HG03097 (cell line): ENCODE measurements at regions not wholly inside any gene's neighbourhood (a gene's known extent, or its start where the extent isn't known, plus 50 kb on each side); places are given as distances from the start of the nearest gene placed in this dataset.

Experiments
- ATAC-seq: cut with Tn5 transposase; IDR thresholded peaks from one replicate; pipeline ENCODE4 v1.9.1; 2021; ENCODE audit not compliant: unreplicated experiment, low FRiP score

DNA sequence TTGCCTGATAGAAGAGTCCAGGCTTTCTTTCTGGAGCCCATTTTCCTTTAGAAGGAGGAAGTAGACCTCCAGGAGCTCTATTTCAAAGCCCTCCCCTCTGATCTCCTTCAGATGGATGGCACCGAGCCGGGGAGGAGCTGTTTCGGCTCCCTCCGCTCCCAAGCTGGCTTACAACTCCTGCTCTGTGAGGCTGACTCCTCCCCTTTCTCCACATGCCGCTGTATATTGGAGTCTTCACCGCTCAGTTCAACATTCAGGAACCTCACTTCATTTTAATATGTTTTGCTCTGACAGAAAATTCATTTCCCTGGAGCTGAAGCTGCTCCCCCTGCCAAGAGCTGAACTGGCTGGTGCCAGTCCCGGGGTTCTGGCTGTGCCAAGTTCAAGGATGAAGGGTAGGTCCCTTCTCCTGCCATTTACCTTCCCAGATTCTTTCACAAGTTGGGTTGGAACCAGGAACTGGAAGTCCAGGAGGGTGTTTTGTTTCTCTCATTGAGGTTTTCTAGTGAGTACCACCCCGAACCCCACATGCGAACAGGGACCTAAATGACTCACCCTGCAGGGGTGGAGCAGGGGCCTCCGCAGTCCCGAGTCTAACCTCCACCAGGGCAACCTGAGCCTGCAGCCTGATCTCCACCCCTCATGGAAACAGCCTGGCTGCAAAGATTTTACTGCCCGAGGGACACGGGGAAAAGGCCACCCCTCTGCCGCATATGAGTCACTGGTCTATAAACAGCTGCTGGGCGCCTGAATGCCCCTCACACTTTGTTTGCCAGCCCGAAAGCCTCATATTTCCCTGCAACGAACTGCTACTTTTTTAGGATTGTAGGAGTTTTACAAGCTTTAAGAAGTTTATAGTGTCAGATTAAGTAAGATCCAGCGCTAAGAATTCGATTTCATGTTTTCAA lies 68.6 kb upstream of the FOXA2 start:
- ATAC-seq, result no peak

DNA sequence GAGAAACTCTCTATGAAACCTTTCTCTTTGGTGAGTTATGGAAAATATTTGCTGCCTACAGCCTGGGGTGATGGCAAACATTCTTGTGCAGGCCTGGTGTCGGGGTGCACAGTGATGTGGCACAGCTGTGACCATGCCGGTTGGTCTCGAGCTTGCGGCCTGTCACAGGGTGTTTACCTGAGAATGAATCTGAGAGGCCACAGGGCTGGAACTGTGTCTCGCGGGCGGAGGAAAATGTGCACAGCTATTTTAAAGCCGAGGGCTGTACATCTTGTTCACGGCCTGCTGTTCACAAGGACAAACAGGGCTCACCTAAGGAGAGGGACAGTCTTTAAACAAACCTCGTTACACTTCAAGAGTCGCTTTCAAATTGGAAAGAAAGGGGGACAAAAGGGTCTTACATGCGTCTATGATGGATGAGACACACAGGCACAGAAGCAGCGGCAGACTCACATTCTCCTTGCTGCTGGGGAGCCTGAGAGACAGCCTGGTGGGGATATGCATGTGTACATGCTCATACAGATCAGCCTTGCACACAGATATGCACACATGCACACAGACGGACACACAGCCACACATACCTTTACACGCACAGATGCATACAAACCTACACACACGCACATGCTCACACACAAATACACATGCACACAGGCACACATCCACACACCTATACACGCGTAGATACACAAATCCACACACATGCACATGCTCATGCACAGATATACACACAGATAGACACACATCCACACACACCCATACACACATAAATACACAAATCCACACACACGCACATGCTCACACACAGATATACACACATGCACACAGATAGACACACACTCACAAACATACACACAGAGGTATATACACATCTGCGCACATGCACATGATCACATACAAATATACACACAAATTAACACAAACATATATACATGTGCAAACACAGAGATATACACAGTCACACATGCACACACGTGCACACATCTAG lies 69.6 kb upstream of the FOXA2 start:
- no peak for ATAC-seq

DNA sequence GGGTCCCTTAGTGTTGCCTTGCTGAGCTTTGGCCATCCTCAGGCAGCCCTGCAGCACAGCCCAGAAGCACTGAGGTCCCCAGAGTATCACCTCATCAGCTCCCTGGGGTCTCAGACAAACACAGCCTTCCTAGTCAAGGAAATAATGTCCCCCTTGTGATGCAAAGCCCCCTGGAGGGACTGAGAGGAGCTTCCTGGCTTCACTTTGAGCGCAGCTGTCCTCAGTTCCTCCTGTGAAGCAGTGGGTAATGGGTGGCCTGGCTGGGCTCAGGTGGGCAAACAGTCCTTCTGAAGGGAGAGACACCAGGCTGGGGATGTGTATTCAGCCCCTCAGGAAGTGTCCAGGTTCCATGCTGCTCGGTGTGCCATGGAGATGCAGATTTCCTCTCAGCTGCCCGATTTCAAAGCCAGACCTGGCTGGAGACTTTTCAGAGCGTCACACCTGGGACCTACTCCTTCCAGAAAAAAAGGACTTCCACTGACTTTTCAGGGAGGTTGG lies 79.2 kb upstream of the FOXA2 start:
- no peak for ATAC-seq

DNA sequence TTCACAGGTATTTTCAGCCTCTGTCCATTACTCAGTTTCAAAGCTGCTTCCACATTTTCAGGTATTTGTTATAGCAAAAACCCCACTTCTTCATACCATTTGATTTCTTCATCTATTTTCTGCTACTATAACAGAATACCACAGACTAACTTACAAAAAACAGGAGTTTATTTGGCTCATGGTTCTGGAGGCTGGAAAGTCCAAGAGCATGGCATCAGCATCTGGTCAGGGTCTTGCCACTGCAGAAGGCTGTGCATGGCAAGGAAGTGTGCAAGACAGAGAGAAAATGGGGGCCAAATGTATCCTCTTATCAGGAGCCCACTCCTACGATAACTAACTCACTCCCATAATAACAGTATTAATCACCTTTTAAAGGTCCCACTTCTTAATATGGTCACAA lies 82.8 kb upstream of the FOXA2 start:
- no peak for ATAC-seq

DNA sequence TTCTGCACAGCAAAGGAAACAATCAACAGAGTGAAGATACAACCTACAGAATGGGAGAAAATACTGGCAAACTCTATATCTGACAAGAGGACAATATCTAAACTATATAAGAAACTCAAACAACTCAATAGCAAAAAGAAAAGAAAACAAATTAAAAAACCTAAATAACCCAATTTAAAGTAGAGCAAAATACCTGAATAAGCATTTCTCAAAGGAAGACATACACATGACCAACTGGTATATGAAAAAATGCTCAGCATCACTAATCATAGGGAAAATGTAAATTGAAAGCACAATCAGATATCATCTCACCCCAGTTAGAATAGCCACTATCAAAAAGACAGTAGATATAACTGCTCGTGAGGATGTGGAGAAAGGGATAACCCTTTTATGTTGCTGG lies 87.8 kb upstream of the FOXA2 start:
- no peak for ATAC-seq

DNA sequence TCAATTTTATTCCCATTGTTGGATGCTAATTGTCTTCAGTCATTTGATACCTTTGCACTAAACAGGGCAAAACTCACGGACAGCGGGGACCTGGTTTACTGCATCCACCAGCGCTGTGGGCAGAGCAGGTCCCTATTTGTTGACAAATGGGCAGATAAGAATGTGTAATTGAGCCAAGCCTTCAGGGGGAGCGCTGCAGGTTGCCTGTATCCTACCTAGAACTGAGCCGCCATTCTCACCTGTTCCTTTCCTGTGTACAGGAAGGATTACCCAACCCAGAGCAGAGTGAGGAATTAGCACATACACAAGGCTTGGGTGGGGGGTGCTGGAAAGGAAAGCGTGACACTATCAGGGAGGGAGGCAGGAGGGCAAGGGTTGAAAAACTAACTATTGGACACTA lies 89.1 kb upstream of the FOXA2 start:
- no peak for ATAC-seq

DNA sequence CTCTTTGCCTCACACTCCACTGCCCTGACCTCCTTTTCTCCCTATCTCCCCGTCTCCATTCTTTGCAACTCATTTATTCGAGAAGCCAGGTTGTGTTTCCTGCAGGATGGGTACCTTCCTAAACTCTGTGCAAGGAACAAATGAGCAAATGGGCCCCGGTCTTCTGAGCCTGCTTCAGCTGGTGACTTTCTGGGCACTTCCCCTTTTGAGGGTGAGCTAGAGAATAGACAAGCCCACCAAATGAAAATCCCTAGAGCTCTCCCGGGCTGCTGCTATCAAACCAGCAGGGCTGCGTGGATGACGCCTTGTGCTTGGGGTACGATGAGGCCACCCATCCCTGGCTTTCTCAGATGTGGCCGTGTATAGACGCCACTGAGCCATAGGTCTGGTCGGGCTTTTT lies 91.0 kb upstream of the FOXA2 start:
- no peak for ATAC-seq

DNA sequence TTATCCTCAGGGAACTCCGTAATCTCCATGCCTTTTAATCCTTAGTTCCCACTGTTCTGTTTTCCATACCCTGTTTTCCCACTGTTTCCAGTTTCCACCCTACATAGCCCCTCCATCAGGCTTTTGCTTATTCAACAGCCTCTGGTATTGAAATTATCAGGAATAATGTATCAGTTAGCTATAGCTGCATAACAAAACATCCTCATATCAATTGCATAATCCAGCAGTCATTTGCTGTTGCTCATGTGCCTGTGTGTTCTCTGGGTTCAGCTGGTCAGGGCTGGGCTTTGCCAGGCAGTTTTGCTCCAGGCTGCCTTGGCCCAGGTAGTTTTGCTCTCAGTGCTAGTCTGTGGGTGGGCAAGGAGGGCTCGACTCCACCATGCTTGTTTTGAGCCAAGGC lies 94.3 kb upstream of the FOXA2 start:
- ATAC-seq, result no peak

DNA sequence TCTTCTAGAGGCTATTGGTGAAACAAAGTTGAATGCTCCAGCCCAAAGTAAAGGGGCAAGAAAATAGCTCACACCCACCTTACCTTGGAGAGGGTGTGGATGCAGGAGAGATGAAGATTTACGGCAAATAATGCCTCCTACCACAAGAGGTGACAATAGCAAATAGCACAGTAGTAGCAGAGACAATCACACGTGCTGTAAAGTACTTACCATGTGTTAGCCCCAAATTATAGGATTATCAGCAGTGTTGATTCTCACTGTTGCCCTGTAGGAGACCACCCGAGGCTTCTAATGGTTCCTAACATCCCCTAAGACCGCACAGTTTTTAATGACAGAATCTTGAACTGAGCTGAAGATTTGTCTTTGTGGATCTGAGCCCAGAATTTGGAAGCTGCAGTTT lies 94.8 kb upstream of the FOXA2 start:
- ATAC-seq, result no peak

DNA sequence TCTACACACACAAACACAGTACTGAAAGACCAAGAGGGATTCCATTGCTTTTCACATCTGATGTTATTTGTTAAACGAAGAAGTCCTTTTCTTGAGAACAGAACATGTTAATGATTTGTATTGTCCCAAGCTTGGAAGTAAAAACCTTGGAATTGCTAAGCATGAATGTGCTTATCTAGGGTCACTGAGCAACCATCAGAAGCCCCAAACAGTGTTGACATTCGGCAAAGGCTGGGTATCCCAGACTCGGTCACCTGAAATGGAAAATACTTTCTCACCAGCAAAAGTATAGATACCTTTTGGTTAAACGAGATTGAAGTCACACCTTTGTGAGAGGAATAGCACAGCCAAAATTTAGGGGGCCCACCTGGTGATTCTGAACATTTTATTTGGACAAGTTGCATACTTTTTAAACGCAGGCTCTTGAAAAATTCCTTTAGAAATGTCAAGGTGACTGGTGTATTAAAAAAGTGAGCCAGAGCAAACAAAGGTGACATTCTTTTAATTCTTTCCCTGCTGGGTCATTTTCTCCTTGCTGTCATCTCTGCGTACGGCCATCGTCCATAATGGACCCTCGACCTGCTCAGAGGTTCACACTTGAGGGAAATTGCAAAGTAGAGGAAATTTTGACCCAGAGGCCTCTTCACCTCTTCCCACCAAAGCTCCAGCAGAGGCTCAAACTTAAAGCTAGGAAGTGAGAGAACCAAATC lies 95.8 kb upstream of the FOXA2 start:
- ATAC-seq, result no peak

DNA sequence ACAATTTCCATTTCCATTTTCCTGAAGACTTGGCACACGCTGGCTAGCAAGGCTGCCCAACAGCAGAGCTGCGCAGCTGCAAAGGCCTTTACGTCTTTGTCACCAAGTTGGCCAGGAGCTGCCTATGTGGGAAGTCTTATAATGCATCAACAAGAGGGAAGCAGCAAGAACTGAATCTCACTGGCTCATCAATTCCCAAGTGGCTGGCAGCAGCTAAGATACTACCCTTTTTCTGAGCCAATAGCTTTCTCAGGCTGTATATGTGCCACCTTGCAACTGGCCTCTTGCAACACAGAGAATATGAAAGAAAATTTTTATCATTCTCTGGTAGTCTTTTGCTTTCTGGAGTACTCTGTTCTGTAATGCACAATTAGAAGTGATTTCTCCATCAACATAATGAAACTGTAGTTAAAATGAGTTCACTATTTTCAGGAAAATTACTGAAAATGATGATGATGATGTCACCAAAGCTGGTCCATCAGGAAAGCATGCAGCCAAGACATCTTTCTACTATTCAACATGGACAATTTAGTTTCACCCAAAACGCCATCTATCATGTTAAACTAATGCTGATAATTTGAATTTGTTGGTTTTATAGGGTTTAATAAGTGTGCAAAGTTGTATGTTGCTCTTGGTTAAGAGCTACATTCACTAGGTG lies 97.3 kb upstream of the FOXA2 start:
- ATAC-seq, result no peak

DNA sequence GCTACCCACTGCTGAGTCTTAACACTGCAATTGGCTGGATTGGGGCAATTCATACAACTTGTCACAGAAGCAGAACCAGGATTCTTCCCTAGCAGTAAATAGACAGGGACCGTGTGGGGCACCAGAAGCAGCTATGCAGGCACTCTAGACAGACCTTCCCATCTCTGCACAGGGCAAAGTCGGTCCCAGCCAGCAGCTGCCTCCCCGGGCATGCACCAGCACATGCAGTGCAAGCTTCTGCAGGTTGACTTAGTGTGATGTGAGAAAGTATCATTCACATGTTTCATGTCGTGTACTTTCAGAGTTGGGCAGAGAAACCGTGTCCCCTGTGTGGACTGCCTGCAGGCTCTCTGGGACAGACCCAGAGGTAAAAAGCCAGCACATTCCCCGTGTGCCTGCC lies 98.0 kb upstream of the FOXA2 start:
- ATAC-seq, result no peak

DNA sequence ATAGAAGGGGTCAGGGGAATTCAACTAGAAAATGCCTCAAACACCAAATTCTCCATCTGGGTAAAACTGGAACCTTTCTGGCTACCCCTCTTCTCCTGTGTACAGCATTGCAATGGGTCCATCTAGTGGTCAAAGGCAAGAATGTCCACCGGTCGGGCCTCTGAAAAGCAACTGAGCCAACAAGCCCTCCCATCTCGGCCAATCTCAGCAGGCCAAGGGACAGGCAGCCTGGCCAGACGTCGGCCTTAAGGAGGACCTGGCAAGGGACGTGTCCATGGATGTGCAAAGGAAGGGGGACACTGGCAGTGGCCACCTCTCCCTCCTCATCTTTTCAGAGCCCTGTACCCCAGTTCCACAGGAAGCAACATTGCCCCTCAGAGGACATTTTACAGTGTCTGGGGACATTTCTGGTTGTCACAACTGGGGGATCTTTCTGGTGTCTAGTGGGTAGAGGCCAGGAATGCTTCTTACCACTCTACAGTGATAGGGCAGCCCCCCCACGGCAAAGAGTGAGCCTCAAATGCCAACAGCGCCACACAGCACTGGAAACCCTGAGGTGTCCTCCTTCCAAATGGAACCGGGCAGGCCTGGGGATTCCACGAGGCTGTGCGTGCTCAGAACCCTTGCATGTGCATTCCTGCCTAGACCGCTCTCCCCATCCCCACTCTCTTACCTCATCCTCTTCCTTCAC lies 99.8 kb upstream of the FOXA2 start:
- ATAC-seq, result peak; percentile 71

DNA sequence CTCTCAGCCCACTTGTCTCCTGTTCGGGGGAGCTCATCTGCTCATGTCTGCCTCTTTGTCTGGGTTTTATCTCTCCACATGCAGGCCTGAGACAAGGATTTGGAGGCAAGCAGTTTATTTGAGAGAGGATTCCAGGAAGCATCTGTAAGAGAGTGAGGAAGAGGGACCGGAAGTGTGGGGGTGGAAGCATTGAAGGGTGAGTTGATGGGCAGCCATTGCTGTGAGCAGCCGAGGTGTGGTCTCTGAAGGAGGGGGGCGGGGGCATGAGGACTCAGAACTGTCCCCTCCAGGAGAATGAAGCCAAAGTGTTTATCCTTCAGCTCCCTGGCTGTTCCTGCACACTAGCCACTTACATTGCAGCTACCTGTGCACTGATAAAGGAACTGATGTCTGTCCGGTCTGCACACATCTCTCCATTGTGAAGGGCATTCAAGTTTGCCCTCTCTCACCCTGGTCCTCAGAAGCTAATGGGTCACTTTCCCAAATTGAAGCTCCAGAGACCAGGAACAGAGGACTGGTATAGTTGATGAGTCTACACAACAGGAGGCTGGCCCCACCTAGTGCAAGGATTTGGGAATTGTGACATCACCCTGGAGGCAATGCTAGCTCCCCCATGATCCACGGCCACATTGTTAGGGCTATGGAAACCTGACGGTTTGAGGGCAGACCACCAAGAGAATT lies 100.5 kb upstream of the FOXA2 start:
- no peak for ATAC-seq

DNA sequence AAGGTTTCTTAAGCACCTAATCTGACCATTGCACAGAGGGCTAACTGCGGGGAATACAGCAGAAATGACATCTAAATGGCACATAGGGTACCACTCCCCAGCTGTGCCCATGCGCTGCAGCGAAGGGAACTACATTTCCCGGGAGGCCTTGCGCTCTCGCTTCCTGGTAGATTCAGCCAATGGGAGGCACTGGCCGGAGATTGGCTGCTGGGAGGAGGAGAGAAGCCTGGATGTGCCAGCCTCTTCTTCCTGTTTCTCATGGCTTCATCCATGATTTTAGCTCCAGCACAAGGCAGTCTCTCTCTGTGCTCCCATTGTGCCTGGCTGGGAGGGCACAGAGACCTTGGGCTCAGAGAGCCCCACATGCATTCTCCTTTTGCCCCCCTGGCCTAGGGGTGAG lies 101.7 kb upstream of the FOXA2 start:
- ATAC-seq, result no peak

DNA sequence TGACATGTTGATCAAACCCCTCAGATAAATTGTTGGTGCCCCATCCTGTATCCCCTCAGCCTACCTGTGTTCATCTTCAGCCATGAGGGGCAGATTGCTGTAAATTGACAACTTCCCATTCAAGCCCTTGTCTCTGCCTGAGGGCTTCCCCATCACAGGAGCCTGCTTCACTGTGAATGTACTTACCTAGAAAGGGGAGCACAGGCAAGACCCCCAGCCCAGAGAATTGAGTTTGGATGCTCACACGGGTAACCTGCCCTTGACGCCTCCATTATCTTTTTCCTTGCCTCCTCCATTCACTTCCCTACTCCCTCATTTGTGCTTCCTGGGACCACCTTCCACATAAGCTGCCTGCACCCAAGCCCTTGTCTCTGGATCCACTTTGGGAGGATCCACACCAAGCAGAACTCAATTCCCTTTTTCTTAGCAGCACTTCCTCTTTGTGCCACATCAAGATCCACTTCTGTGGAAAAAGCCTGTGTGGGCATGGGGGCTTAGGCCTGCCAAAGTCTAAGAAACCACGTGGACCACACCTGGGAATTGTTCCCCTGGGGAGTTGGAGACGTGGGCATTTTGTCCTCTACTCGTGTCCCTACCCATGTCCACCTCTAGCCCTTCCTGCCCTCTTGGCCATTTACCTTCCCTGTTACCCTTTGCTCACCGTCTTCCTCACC lies 103.4 kb upstream of the FOXA2 start:
- ATAC-seq, result no peak

DNA sequence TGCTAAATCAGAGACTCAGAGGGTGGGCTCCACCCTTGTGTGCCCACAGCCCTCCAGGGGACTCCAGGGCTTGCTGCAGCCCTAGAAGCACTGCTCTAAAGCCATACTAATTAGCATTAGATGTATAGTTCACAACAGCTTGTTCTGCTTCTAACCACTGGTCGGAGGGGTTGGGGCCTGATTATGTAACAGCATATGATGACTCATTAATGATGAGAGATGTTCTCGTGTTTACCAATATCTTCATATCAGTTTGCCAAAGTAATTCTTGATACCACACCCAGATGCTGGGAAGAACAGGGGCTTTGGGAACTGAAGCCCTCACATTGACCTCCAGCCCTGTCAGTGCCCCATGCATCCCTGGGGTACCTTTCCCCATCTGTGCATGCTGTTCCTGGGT lies 104.1 kb upstream of the FOXA2 start:
- ATAC-seq, result no peak

DNA sequence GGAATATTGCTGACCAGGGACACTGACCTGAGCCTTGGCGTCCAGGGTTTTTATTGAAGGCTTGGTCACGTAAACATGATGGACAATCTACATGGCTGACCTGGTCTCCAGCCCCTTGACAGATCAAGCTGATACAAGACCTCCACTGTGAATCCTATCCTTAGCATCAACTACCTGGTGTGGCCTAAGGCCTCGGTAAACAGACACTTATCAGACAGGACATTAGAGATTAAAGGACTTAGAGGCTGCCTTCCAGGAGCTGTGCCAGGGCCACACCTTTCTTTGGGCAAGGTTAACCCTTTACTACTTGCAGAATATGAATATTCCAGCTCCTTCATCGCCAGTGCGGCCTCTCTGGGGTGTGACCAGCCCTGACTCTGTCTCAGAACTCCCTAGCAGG lies 104.9 kb upstream of the FOXA2 start:
- ATAC-seq, result no peak

DNA sequence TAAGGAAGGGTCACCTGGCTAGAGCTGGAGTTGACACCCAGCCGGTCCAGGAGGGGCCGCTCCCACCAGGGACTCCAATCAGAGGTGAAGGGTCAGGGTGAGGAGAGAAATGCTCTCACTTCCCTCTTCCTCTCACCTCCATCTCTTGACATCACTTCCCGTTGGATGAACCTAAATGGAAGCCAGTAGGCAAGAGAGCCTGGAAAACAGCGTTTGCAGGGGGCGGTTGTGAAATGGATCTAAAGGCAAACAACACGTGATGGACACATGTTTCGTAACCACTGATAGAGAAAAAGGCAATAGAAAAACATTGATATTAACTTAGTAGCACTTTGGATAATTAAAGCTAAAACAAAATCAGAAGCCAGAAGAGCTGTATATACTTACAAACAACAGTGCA lies 105.6 kb upstream of the FOXA2 start:
- no peak for ATAC-seq
